ENCODE measurements at regions not wholly inside any gene's neighbourhood (a gene's known extent, or its start where the extent isn't known, plus 50 kb on each side); places are given as distances from the start of the nearest gene placed in this dataset.

GRCh38 chrX:107574711-107575110 lies 53.6 kb upstream of the PRPS1 start:
- TF ChIP-seq STAT1 (conservative IDR thresholded peaks at IDR 0.05) (no peak), RB1 (IDR thresholded peaks at IDR 0.05; ENCODE audit: borderline replicate concordance) (no peak), CBFB (IDR thresholded peaks at IDR 0.05; ENCODE audit: low read depth) (no peak), TCF12 (IDR thresholded peaks at IDR 0.05; ENCODE audit: low read depth, low read length) (no peak), SMARCA5 (IDR thresholded peaks at IDR 0.05) (no peak), ZZZ3 (IDR thresholded peaks at IDR 0.05; ENCODE audit: control insufficient read depth, insufficient read length, low read depth) (no peak), EED (IDR thresholded peaks at IDR 0.05; ENCODE audit: low read depth) (no peak), RAD51 (IDR thresholded peaks at IDR 0.05) (no peak), LARP7 (IDR thresholded peaks at IDR 0.05) (no peak), BCL11A (IDR thresholded peaks at IDR 0.05; ENCODE audit: low read depth, low read length) (no peak), WRNIP1 (IDR thresholded peaks at IDR 0.05; ENCODE audit: borderline replicate concordance, low read depth, low read length) (no peak), CBX5 (IDR thresholded peaks at IDR 0.05; ENCODE audit: low read depth) (no peak), SPI1 (IDR thresholded peaks at IDR 0.05; ENCODE audit: borderline replicate concordance, insufficient read depth, low read depth, low read length) (no peak), MAX (IDR thresholded peaks at IDR 0.05; ENCODE audit: low read depth, low read length) (no peak), MTA2 (IDR thresholded peaks at IDR 0.05; ENCODE audit: low read depth) (no peak)
- TF ChIP-seq, protein P1, sequence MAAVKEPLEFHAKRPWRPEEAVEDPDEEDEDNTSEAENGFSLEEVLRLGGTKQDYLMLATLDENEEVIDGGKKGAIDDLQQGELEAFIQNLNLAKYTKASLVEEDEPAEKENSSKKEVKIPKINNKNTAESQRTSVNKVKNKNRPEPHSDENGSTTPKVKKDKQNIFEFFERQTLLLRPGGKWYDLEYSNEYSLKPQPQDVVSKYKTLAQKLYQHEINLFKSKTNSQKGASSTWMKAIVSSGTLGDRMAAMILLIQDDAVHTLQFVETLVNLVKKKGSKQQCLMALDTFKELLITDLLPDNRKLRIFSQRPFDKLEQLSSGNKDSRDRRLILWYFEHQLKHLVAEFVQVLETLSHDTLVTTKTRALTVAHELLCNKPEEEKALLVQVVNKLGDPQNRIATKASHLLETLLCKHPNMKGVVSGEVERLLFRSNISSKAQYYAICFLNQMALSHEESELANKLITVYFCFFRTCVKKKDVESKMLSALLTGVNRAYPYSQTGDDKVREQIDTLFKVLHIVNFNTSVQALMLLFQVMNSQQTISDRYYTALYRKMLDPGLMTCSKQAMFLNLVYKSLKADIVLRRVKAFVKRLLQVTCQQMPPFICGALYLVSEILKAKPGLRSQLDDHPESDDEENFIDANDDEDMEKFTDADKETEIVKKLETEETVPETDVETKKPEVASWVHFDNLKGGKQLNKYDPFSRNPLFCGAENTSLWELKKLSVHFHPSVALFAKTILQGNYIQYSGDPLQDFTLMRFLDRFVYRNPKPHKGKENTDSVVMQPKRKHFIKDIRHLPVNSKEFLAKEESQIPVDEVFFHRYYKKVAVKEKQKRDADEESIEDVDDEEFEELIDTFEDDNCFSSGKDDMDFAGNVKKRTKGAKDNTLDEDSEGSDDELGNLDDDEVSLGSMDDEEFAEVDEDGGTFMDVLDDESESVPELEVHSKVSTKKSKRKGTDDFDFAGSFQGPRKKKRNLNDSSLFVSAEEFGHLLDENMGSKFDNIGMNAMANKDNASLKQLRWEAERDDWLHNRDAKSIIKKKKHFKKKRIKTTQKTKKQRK (IDR thresholded peaks at IDR 0.05; ENCODE audit: low read depth, low read length), result no peak
- no peaks in the 10 kb centered on the region for H3K36me3 ChIP-seq (ENCODE audit: control insufficient read depth in 2 of 2, insufficient read depth in 2 of 2, low read length in 1 of 2)
- no peak overlapping the region for H3K27ac ChIP-seq (ENCODE audit: control insufficient read depth, insufficient read depth)
- intact Hi-C loops (cut with micrococcal nuclease; ENCODE audit: unreplicated experiment) (no loop called here), in situ Hi-C loops (cut with MboI) (no loop called here)
- no peak overlapping the region for H2AFZ ChIP-seq (ENCODE audit: control insufficient read depth, low read depth, low read length)
- H3K9me3 ChIP-seq (replicated peaks; ENCODE audit: control insufficient read depth, insufficient read depth, low read length), result no peaks in the 10 kb centered on the region
- no peaks in the 10 kb centered on the region for H3K79me2 ChIP-seq (ENCODE audit: control insufficient read depth, insufficient read depth, low read length)
- no peak for DNase-seq (ENCODE audit: low read depth, low spot score)
- SMC1A ChIA-PET (ENCODE audit: uncharacterized antibody, unreplicated experiment), result no interaction called here
- POLR2A ChIA-PET, result no interaction called here
- H3K4me3 ChIP-seq, result no peak overlapping the region
- CTCF ChIA-PET, result no interaction called here
- H3K27me3 ChIP-seq (replicated peaks in 1 of 2; ENCODE audit: control insufficient read depth in 2 of 2, insufficient read depth in 2 of 2, low read length in 1 of 2), result no peaks in the 10 kb centered on the region
- ATAC-seq, result no peak
- no peaks in the 10 kb centered on the region for H4K20me1 ChIP-seq (ENCODE audit: control insufficient read depth, insufficient read depth)
- no peaks in the 10 kb centered on the region for H3K4me1 ChIP-seq (ENCODE audit: control insufficient read depth, insufficient read depth, low read length)
- RAD21 ChIA-PET (ENCODE audit: unreplicated experiment), result no interaction called here
- no peak overlapping the region for H3K4me2 ChIP-seq (ENCODE audit: control insufficient read depth, insufficient read depth)
- FAIRE-seq, result no peak
- H3K9ac ChIP-seq (ENCODE audit: control insufficient read depth, insufficient read depth, low read length), result no peak overlapping the region
- no TSS peak for BruUV-seq (replicated peaks)
